K562 (cell line): ENCODE measurements at regions not wholly inside any gene's neighbourhood (a gene's known extent, or its start where the extent isn't known, plus 50 kb on each side); places are given as distances from the start of the nearest gene placed in this dataset.

ENCODE experiments used
- ATAC-seq: fragments of 200-7000 bp; cut with Tn5 transposase; 3 replicates; pipeline ENCODE4 v1.9.1; 2020; ENCODE audit warnings: moderate library complexity
- BruUV-seq: library from RNA; stranded (reverse); fragments of 400-500 nt; replicated peaks from 2 replicates; lab custom pipeline; 2021; lab: Mats Ljungman, UMichigan
- CTCF ChIA-PET: fragments of 300-600 bp; formaldehyde crosslinking; extraction: SDS; loops from one replicate; lab custom pipeline; 2021; ENCODE audit warnings: low intra/inter-chr PET ratio; lab: Yijun Ruan, JAX
- POLR2A ChIA-PET: fragments of 300-600, 350-650 bp; sonication (Branson Sonifier 250); formaldehyde crosslinking; extraction: SDS; loops from one replicate; lab custom pipeline; 2021; ENCODE audit warnings: antibody characterized with exemption, inconsistent platforms; lab: Yijun Ruan, JAX
- DNase-seq, 4 experiments: peaks; one replicate each; pipeline versions ENCODE4 v3.0.0 to v3.0.0-alpha.2; 2011 to 2018; ENCODE audit warnings: low spot score in 3 of 4, mixed read lengths in 3 of 4; ENCODE audit errors: extremely low read depth in 1 of 4
- FAIRE-seq: peaks from 2 replicates; lab custom pipeline; 2011; peaks lifted over from hg19 to GRCh38; lab: Jason Lieb, UNC
- H2AFZ ChIP-seq: 2 replicates; pipeline ENCODE4 v1.6.0; 2011; ENCODE audit warnings: low read depth, low read length, control low read depth, inconsistent platforms
- H3K27ac ChIP-seq: fragments of 200-600 bp; 3 replicates; pipeline ENCODE4 v1.8.0; 2011; ENCODE audit warnings: low read depth, mild to moderate bottlenecking, control low read depth, inconsistent platforms, low read length, moderate library complexity, mixed read lengths; ENCODE audit errors: extremely low read depth
- H3K27me3 ChIP-seq, 2 experiments: fragments of 300-600 bp in 1 of 2; 2 replicates in 1 of 2; 3 replicates in 1 of 2; pipeline versions ENCODE4 v1.6.0 to v1.8.0; 2011; ENCODE audit warnings: inconsistent platforms in 2 of 2, low read length in 2 of 2, mild to moderate bottlenecking in 1 of 2, mixed read lengths in 1 of 2, moderate library complexity in 1 of 2; ENCODE audit not compliant: control insufficient read depth in 2 of 2, insufficient read depth in 2 of 2
- H3K36me3 ChIP-seq: fragments of 300-600 bp; 3 replicates; pipeline ENCODE4 v1.8.0; 2011; ENCODE audit warnings: mild to moderate bottlenecking, low read length, inconsistent platforms; ENCODE audit not compliant: control insufficient read depth, insufficient read depth
- H3K4me1 ChIP-seq, 2 experiments: fragments of 200-600 bp in 1 of 2; replicated peaks in 1 of 2; 2 replicates in 1 of 2; 3 replicates in 1 of 2; pipeline versions ENCODE4 v1.5.1 to v1.8.0; 2011; ENCODE audit warnings: inconsistent platforms in 2 of 2, low read length in 2 of 2, mild to moderate bottlenecking in 1 of 2, mixed read lengths in 1 of 2, moderate library complexity in 1 of 2; ENCODE audit not compliant: control insufficient read depth in 2 of 2, insufficient read depth in 2 of 2
- H3K4me2 ChIP-seq: 2 replicates; pipeline ENCODE4 v1.6.1; 2011; ENCODE audit warnings: low read length, control low read depth, inconsistent platforms, mixed read lengths; ENCODE audit not compliant: insufficient read depth
- H3K4me3 ChIP-seq: fragments of 200-600 bp; sonication (generic), shearing (Covaris generic); 2 replicates; pipeline ENCODE4 v1.5.1; 2016; ENCODE audit warnings: control low read depth, inconsistent platforms
- H3K79me2 ChIP-seq: fragments of 200-600 bp; 3 replicates; pipeline ENCODE4 v1.8.0; 2011; ENCODE audit warnings: low read length, inconsistent platforms; ENCODE audit not compliant: control insufficient read depth, insufficient read depth
- H3K9ac ChIP-seq, 2 experiments: 2 replicates each; pipeline versions ENCODE4 v1.6.0 to v1.6.1; 2011; ENCODE audit warnings: low read depth in 2 of 2, low read length in 2 of 2, control low read depth in 1 of 2, inconsistent platforms in 1 of 2, mild to moderate bottlenecking in 1 of 2, mixed read lengths in 1 of 2; ENCODE audit not compliant: insufficient read depth in 1 of 2
- H3K9me1 ChIP-seq: one replicate; pipeline ENCODE4 v1.6.0; 2011; ENCODE audit warnings: inconsistent platforms, mild to moderate bottlenecking, low read length, moderate library complexity; ENCODE audit not compliant: control insufficient read depth, insufficient read depth
- H3K9me3 ChIP-seq: replicated peaks from 2 replicates; pipeline ENCODE4 v1.5.1; 2011; ENCODE audit warnings: low read depth, low read length, inconsistent platforms; ENCODE audit not compliant: control insufficient read depth, insufficient read depth
- H4K20me1 ChIP-seq: replicated peaks from 2 replicates; pipeline ENCODE4 v1.6.1; 2011; ENCODE audit warnings: low read length, inconsistent platforms, mixed read lengths; ENCODE audit not compliant: control insufficient read depth, insufficient read depth
- CXXC5 ChIP-seq: fragments of 250-450 bp; sonication (Bioruptor Pico); IDR thresholded peaks from 2 replicates; pipeline ENCODE4 v1.8.0; 2022; ENCODE audit warnings: inconsistent platforms, mild to moderate bottlenecking, moderate library complexity
- MYC ChIP-seq, 2 experiments: fragments of 250-450 bp in 1 of 2; sonication (Bioruptor Pico) in 1 of 2; IDR thresholded peaks; 2 replicates each; pipeline versions ENCODE4 v1.5.1 to v1.6.1; 2012 to 2021; ENCODE audit warnings: low read depth in 2 of 2, borderline replicate concordance in 1 of 2, improper control_type of control experiment in 1 of 2, low read length in 1 of 2, mild to moderate bottlenecking in 1 of 2, moderate library complexity in 1 of 2
- PTBP1 ChIP-seq: fragments of 200-400 bp; formaldehyde crosslinking; IDR thresholded peaks from 2 replicates; pipeline ENCODE4 v1.6.1; 2017; ENCODE audit warnings: low read depth, low read length
- RBM22 ChIP-seq: fragments of 200-400 bp; formaldehyde crosslinking; IDR thresholded peaks from 2 replicates; pipeline ENCODE4 v1.6.1; 2018; ENCODE audit warnings: low read length, low read depth; ENCODE audit not compliant: poor library complexity, severe bottlenecking
- RBM25 ChIP-seq: fragments of 200-400 bp; formaldehyde crosslinking; IDR thresholded peaks from 2 replicates; pipeline ENCODE4 v1.6.1; 2018; ENCODE audit warnings: low read length, low read depth, moderate library complexity; ENCODE audit not compliant: severe bottlenecking
- SMAD1 ChIP-seq: fragments of 150-350 bp; IDR thresholded peaks from 2 replicates; pipeline ENCODE4 v1.6.1; 2014; ENCODE audit warnings: low read length, low read depth; ENCODE audit not compliant: partially characterized antibody
- TRIM28 ChIP-seq: fragments of 450-650 bp; IDR thresholded peaks from 2 replicates; pipeline ENCODE4 v1.6.1; 2017
- ZKSCAN1 ChIP-seq: fragments of 150-350 bp; IDR thresholded peaks from 2 replicates; pipeline ENCODE4 v1.6.1; 2016; ENCODE audit warnings: low read depth, low read length
- WGBS: fragments of 100-300 bp; shearing (Covaris generic); methylation state at CpG from one replicate; pipeline ENCODE4 v1.1.6; 2016; ENCODE audit warnings: low coverage, mixed read lengths; ENCODE audit not compliant: insufficient coverage; ENCODE audit errors: missing lambda C conversion rate; 5-methylcytosine and 5-hydroxymethylcytosine counted together
- in situ Hi-C: fragments of 300-500 bp; cut with MboI; formaldehyde crosslinking; loops from 4 replicates; pipeline ENCODE4 v1.15.0; 2018; ENCODE audit warnings: inconsistent platforms, mixed read lengths
- intact Hi-C: fragments of 100-400 bp; cut with micrococcal nuclease; formaldehyde crosslinking; loops from 2 replicates; pipeline ENCODE4 v1.14.2; 2022
- TF ChIP-seq, protein P1 (sequence below): sonication (generic); formaldehyde crosslinking; IDR thresholded peaks from 2 replicates; pipeline ENCODE4 v1.8.0; 2022; ENCODE audit warnings: mild to moderate bottlenecking, low read depth, missing genetic modification reagents
- TF ChIP-seq, protein P2 (sequence below): sonication (generic); formaldehyde crosslinking; IDR thresholded peaks from 2 replicates; pipeline ENCODE4 v1.8.1; 2022; ENCODE audit warnings: missing genetic modification reagents

DNA sequence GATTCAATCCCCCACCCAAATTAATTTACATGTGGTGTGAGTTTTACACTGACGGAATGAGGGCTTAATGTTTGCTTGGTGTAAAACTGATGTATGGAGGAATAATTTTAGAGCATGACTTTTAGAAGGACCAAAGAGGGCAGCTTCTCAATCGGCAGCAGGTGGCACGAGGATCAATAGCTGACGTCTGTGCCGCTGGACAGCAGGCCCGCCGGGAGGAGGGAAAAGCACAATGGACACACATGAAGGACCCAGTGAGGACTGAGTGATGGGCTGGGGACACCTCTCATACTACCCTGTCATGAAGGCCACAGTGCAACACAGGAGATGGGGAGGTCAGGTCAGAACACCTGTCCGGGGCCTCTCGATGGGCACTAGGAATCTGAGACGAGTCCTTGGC, 61.4 kb upstream of the NSMCE3 start:
- Histone ChIP-seq H3K4me3 (no peak overlapping the region), H3K9me3 (no peaks in the 10 kb centered on the region), H3K36me3 (no peaks in the 10 kb centered on the region), H2AFZ (no peak overlapping the region)
- 3% methylated on average over 10 of the region's 10 CpGs for WGBS
- POLR2A ChIA-PET = no interaction called here
- no peak for TF ChIP-seq SMAD1
- TF ChIP-seq, protein P1, sequence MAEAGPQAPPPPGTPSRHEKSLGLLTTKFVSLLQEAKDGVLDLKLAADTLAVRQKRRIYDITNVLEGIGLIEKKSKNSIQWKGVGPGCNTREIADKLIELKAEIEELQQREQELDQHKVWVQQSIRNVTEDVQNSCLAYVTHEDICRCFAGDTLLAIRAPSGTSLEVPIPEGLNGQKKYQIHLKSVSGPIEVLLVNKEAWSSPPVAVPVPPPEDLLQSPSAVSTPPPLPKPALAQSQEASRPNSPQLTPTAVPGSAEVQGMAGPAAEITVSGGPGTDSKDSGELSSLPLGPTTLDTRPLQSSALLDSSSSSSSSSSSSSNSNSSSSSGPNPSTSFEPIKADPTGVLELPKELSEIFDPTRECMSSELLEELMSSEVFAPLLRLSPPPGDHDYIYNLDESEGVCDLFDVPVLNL (CRISPR knock-in tag) = no peak
- TF ChIP-seq RBM25 = no peak
- no peak for TF ChIP-seq PTBP1
- TF ChIP-seq MYC (IDR thresholded peaks at IDR 0.05; ENCODE audit: low read depth, low read length) = no peak
- no peak for TF ChIP-seq MYC (CRISPR knock-in tag; IDR thresholded peaks at IDR 0.05; ENCODE audit: borderline replicate concordance, low read depth)
- no peak for TF ChIP-seq CXXC5 (CRISPR knock-in tag)
- no peak for TF ChIP-seq ZKSCAN1
- TF ChIP-seq RBM22 = no peak
- no peak for TF ChIP-seq TRIM28
- TF ChIP-seq, protein P2, sequence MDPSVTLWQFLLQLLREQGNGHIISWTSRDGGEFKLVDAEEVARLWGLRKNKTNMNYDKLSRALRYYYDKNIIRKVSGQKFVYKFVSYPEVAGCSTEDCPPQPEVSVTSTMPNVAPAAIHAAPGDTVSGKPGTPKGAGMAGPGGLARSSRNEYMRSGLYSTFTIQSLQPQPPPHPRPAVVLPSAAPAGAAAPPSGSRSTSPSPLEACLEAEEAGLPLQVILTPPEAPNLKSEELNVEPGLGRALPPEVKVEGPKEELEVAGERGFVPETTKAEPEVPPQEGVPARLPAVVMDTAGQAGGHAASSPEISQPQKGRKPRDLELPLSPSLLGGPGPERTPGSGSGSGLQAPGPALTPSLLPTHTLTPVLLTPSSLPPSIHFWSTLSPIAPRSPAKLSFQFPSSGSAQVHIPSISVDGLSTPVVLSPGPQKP (CRISPR knock-in tag) = no peak
- TF ChIP-seq, all 486 proteins: peak for 0
- H3K4me2 ChIP-seq = no peak overlapping the region
- ATAC-seq (no peak), FAIRE-seq (no peak), DNase-seq (no peak)
- BruUV-seq = no TSS peak
- CTCF ChIA-PET = no interaction called here
- no peak overlapping the region for H3K27ac ChIP-seq
- no peaks in the 10 kb centered on the region for H3K9me1 ChIP-seq
- H3K4me1 ChIP-seq = no peaks in the 10 kb centered on the region
- no peak overlapping the region for H3K9ac ChIP-seq
- peaks cover 11 to 33% of the 10 kb centered on the region in 2 experiments; a peak in 4 of 5 replicates for H3K27me3 ChIP-seq
- intact Hi-C loops = no loop called here
- H3K79me2 ChIP-seq = no peaks in the 10 kb centered on the region
- peaks cover 5% of the 10 kb centered on the region; the same call in 1 of the 2 replicates for H4K20me1 ChIP-seq
- in situ Hi-C loops = no loop called here
